ENCODE measurements at regions not wholly inside any gene's neighbourhood (a gene's known extent, or its start where the extent isn't known, plus 50 kb on each side); places are given as distances from the start of the nearest gene placed in this dataset.

GRCh38 chr4:43763029-43763610 is 685.5 kb downstream of the KCTD8 start:
- no peak for TF ChIP-seq CTCF (IDR thresholded peaks at IDR 0.05)
- intact Hi-C loops (cut with DNase I): no loop called here
- H3K36me3 ChIP-seq: no peaks in the 10 kb centered on the region

GRCh38 chr4:43765514-43765913 is 683.1 kb downstream of the KCTD8 start:
- Histone ChIP-seq H3K36me3 (no peaks in the 10 kb centered on the region), H3K4me3 (no peak overlapping the region), H3K27me3 (no peaks in the 10 kb centered on the region), H3K9me3 (no peaks in the 10 kb centered on the region), H3K27ac (no peak overlapping the region), H3K4me1 (no peaks in the 10 kb centered on the region)
- DNase-seq (ENCODE audit: low spot score in 2 of 2): no peak
- no peak for TF ChIP-seq CTCF (IDR thresholded peaks at IDR 0.05)
- intact Hi-C loops (cut with DNase I): no loop called here

More at GRCh38 chr4:43763029-43763610, 685.5 kb downstream of the KCTD8 start:
- Histone ChIP-seq H3K9me3 (no peaks in the 10 kb centered on the region), H3K4me3 (no peak overlapping the region), H3K27me3 (no peaks in the 10 kb centered on the region), H3K4me1 (no peaks in the 10 kb centered on the region), H3K27ac (no peak overlapping the region)
- DNase-seq (ENCODE audit: low spot score in 2 of 2): no peak

GRCh38 chr4:43766648-43767047 is 682.0 kb downstream of the KCTD8 start:
- no peak overlapping the region for H3K27ac ChIP-seq
- H3K4me1 ChIP-seq: no peaks in the 10 kb centered on the region
- intact Hi-C loops (cut with DNase I): no loop called here
- TF ChIP-seq CTCF (IDR thresholded peaks at IDR 0.05): no peak
- no peak for DNase-seq (ENCODE audit: low spot score in 2 of 2)
- H3K4me3 ChIP-seq: no peak overlapping the region
- H3K27me3 ChIP-seq: no peaks in the 10 kb centered on the region
- H3K36me3 ChIP-seq: no peaks in the 10 kb centered on the region
- H3K9me3 ChIP-seq: no peaks in the 10 kb centered on the region

DNA sequence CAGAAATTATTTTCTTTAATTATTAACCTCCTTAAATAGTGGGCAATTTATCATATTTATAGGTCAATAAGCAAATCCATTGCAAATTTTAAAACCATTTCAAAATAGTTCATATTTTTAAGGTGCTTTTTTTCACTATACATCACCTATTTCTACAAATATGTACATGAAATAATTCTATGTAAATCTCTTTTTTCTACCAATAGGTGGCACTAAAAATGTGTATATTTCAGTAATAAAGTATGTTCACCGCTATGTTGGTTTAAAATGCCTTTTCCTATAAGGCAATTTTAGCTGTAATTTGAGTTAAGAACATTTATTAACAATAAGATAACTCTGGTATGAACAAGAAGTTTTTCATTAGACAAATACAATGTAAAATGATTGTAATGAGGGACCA is 672.2 kb downstream of the KCTD8 start:
- intact Hi-C loops (cut with DNase I): no loop called here
- H3K27ac ChIP-seq: no peak overlapping the region
- TF ChIP-seq CTCF (IDR thresholded peaks at IDR 0.05): no peak
- no peaks in the 10 kb centered on the region for H3K36me3 ChIP-seq
- DNase-seq (ENCODE audit: low spot score in 2 of 2): no peak
- H3K27me3 ChIP-seq: no peaks in the 10 kb centered on the region
- H3K4me1 ChIP-seq: no peaks in the 10 kb centered on the region
- no peaks in the 10 kb centered on the region for H3K9me3 ChIP-seq
- no peak overlapping the region for H3K4me3 ChIP-seq

DNA sequence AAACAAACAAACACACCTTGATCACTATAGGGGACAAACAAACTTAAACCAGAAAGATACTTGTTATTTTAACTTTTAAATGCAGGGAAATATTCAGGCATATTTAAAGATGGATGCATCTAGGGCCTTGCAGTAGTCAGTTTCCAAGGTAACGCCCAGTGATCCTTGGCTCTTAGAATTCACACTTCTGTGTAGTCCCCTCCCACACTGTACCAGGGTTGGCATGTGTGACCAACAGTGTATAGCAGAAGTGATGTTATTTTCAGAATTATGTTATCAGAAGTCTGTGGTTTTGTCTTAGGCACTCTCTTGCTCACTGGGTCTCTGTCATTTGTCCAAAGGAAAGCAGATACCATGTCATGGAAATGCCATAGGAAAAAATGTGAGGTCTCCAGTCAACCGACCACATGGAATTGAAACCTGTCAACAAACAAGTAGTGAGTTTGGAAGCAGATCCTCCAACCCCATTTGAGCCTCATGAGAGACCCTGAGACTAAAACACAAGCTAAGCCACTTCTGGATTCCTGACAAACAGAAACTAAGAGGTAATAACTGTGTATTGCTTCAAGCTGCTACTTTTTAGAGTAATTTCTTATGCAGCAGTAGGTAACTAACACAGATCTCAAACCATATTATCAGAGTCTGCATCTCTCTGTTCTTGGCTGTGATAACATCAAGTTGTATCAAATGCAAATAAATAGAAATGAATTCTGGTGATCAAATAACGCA is 670.3 kb downstream of the KCTD8 start:
- H3K4me1 ChIP-seq: no peaks in the 10 kb centered on the region
- no peaks in the 10 kb centered on the region for H3K9me3 ChIP-seq
- no peak for DNase-seq (ENCODE audit: low spot score in 2 of 2)
- no peak overlapping the region for H3K27ac ChIP-seq
- no peaks in the 10 kb centered on the region for H3K27me3 ChIP-seq
- no peak for TF ChIP-seq CTCF (IDR thresholded peaks at IDR 0.05)
- H3K4me3 ChIP-seq: no peak overlapping the region
- no peaks in the 10 kb centered on the region for H3K36me3 ChIP-seq
- intact Hi-C loops (cut with DNase I): no loop called here

Data from ascending aorta (tissue), 2 donors.